ENCODE measurements at regions not wholly inside any gene's neighbourhood (a gene's known extent, or its start where the extent isn't known, plus 50 kb on each side); places are given as distances from the start of the nearest gene placed in this dataset.
A peak's percentile ranks its signal among the peaks of the same experiment; 100 is the strongest.
"Not testable (repeated sequence)": the region's sequence is repeated elsewhere in the genome, so short reads cannot be mapped to it uniquely, and the experiment has no call there.

- DNase-seq (ENCODE audit: low spot score) = no peak
Measured at GRCh38 chr5:112534067-112534583, 115.0 kb upstream of the EPB41L4A start.

- no peak for DNase-seq (ENCODE audit: low spot score)
Measured at GRCh38 chr5:112534611-112535255, 115.7 kb upstream of the EPB41L4A start.

- no peak for DNase-seq (ENCODE audit: low spot score)
Measured at GRCh38 chr5:112535356-112535755, 116.3 kb upstream of the EPB41L4A start.

- DNase-seq (ENCODE audit: low spot score) = not testable (repeated sequence)
Measured at GRCh38 chr5:112544558-112544957, 125.5 kb upstream of the EPB41L4A start.

GRCh38 chr5:112546946-112547592 is 128.0 kb upstream of the EPB41L4A start:
- DNase-seq (ENCODE audit: low spot score) = no peak

- no peak for DNase-seq (ENCODE audit: low spot score)
Measured at GRCh38 chr5:112548246-112548881, 129.3 kb upstream of the EPB41L4A start.

GRCh38 chr5:112549127-112549526 is 130.1 kb upstream of the EPB41L4A start:
- DNase-seq (ENCODE audit: low spot score) = no peak

- no peak for DNase-seq (ENCODE audit: low spot score)
Measured at GRCh38 chr5:112549605-112550166, 130.6 kb upstream of the EPB41L4A start.

- DNase-seq (ENCODE audit: low spot score) = peak; percentile 16
Measured at GRCh38 chr5:112551419-112552032, 132.4 kb upstream of the EPB41L4A start.

GRCh38 chr5:112552216-112552615 is 133.1 kb upstream of the EPB41L4A start:
- DNase-seq (ENCODE audit: low spot score) = no peak

- no peak for DNase-seq (ENCODE audit: low spot score)
Measured at GRCh38 chr5:112552791-112553190, 133.7 kb upstream of the EPB41L4A start.

GRCh38 chr5:112554101-112554977 is 135.3 kb upstream of the EPB41L4A start:
- DNase-seq (ENCODE audit: low spot score) = no peak

GRCh38 chr5:112555197-112555596 is 136.1 kb upstream of the EPB41L4A start:
- no peak for DNase-seq (ENCODE audit: low spot score)

GRCh38 chr5:112555691-112556090 is 136.6 kb upstream of the EPB41L4A start:
- no peak for DNase-seq (ENCODE audit: low spot score)

- DNase-seq (ENCODE audit: low spot score) = not testable (repeated sequence)
Measured at GRCh38 chr5:112559501-112559900, 140.4 kb upstream of the EPB41L4A start.

- no peak for DNase-seq (ENCODE audit: low spot score)
Measured at GRCh38 chr5:112560371-112560770, 141.3 kb upstream of the EPB41L4A start.

- DNase-seq (ENCODE audit: low spot score) = no peak
Measured at GRCh38 chr5:112563169-112563826, 144.2 kb upstream of the EPB41L4A start.

GRCh38 chr5:112566251-112566650 is 147.2 kb upstream of the EPB41L4A start:
- no peak for DNase-seq (ENCODE audit: low spot score)

- DNase-seq (ENCODE audit: low spot score) = no peak
Measured at GRCh38 chr5:112569596-112569995, 150.5 kb upstream of the EPB41L4A start.

GRCh38 chr5:112570708-112571444 is 151.8 kb upstream of the EPB41L4A start:
- no peak for DNase-seq (ENCODE audit: low spot score)
